ENCODE measurements at regions not wholly inside any gene's neighbourhood (a gene's known extent, or its start where the extent isn't known, plus 50 kb on each side); places are given as distances from the start of the nearest gene placed in this dataset.

GRCh38 chr9:121596515-121596914 lies 54.9 kb upstream of the DAB2IP start:
- WGBS, 2 donors = 70 to 83% methylated on average over 1 of the region's 1 CpG
- no peak for TF ChIP-seq CTCF (IDR thresholded peaks at IDR 0.05)
- Histone ChIP-seq H3K27me3 (peaks cover 0 to 43% (median 0%) of the 10 kb centered on the region in 7 donors), H3K4me1 (peaks cover 2 to 60% (median 24%) of the 10 kb centered on the region in 9 donors), H3K4me3 (no peak overlapping the region), H3K27ac (no peak overlapping the region), H3K9me3 (peaks cover 0 to 11% (median 0%) of the 10 kb centered on the region in 11 donors), H3K36me3 (no peaks in the 10 kb centered on the region)
- intact Hi-C loops (cut with DNase I) = loop anchor here in 3 of 10 donors (5.0 kb wide), 3 partner anchors 34 to 49 kb away; no protein-coding TSS in a partner anchor
- ATAC-seq (no peak), DNase-seq (no peak)

GRCh38 chr9:121597698-121598166 lies 53.7 kb upstream of the DAB2IP start:
- intact Hi-C loops (cut with DNase I) = loop anchor here in 4 of 10 donors (2.0 to 5.0 kb wide), 4 partner anchors 35 to 50 kb away; no protein-coding TSS in a partner anchor
- peak overlapping the region; percentile 44 to 96 (median 90) for H3K27ac ChIP-seq
- 35 to 48% methylated on average over 14 of the region's 14 CpGs for WGBS, 2 donors
- peaks cover 0 to 11% (median 0%) of the 10 kb centered on the region in 11 donors for H3K9me3 ChIP-seq
- peaks cover 0 to 43% (median 0%) of the 10 kb centered on the region in 7 donors for H3K27me3 ChIP-seq
- peak overlapping the region in 8 of 10 donors; percentile 8 to 90 (median 78) for H3K4me3 ChIP-seq
- ATAC-seq (no peak), DNase-seq (no peak)
- no peaks in the 10 kb centered on the region for H3K36me3 ChIP-seq
- TF ChIP-seq CTCF (IDR thresholded peaks at IDR 0.05) = no peak
- H3K4me1 ChIP-seq = peaks cover 2 to 57% (median 25%) of the 10 kb centered on the region in 9 donors

- DNase-seq (peak; percentile 85 to 88), ATAC-seq (peak; percentile 71 to 86 (median 80))
- peak in 6 of 9 donors; percentile 10 to 61 (median 49) for TF ChIP-seq CTCF (IDR thresholded peaks at IDR 0.05)
- peaks cover 0 to 43% (median 0%) of the 10 kb centered on the region in 7 donors for H3K27me3 ChIP-seq
- peak overlapping the region; percentile 39 to 90 (median 70) for H3K4me3 ChIP-seq
- peaks cover 2 to 64% (median 31%) of the 10 kb centered on the region in 9 donors for H3K4me1 ChIP-seq
- H3K36me3 ChIP-seq = no peaks in the 10 kb centered on the region
- peaks cover 0 to 11% (median 0%) of the 10 kb centered on the region in 11 donors for H3K9me3 ChIP-seq
- intact Hi-C loops (cut with DNase I) = loop anchor here in 4 of 10 donors (2.0 to 5.0 kb wide), 4 partner anchors 36 to 51 kb away; no protein-coding TSS in a partner anchor
- WGBS, 2 donors = 19 to 23% methylated on average over 75 to 76 of the region's 76 CpGs
- peak overlapping the region; percentile 84 to 96 (median 90) for H3K27ac ChIP-seq
These were observed 53.1 kb upstream of the DAB2IP start for GRCh38 chr9:121598167-121598964.
